Gastrocnemius medialis (tissue), 4 donors: ENCODE measurements at regions not wholly inside any gene's neighbourhood (a gene's known extent, or its start where the extent isn't known, plus 50 kb on each side); places are given as distances from the start of the nearest gene placed in this dataset.

Experiments
- ATAC-seq, 2 donors: fragments of 150-250 bp; one replicate each; pipeline ENCODE4 v1.9.1; 2016
- DNase-seq, 2 donors: peaks; one replicate each; pipeline ENCODE4 v3.0.0-alpha.2; 2019
- H3K27ac ChIP-seq, 4 donors: fragments of 200-600 bp; sonication (generic); 1 replicate in 1 of 4; 2 replicates in 3 of 4; pipeline ENCODE4 v1.5.1; 2016 to 2018; ENCODE audit warnings: mild to moderate bottlenecking in 2 of 4, moderate library complexity in 1 of 4
- H3K27me3 ChIP-seq, 3 donors: fragments of 200-600 bp; sonication (generic) in 2 of 3; 1 replicate in 1 of 3; 2 replicates in 2 of 3; pipeline versions ENCODE4 v1.5.1 to v1.6.0; 2016 to 2019; ENCODE audit warnings: mild to moderate bottlenecking in 1 of 3, moderate library complexity in 1 of 3
- H3K36me3 ChIP-seq, 2 donors: fragments of 200-600 bp; sonication (generic) in 1 of 2; one replicate each; pipeline ENCODE4 v1.5.1; 2017 to 2018
- H3K4me1 ChIP-seq, 2 donors: fragments of 200-600 bp; sonication (generic) in 1 of 2; one replicate each; pipeline ENCODE4 v1.5.1; 2016 to 2017; ENCODE audit warnings: mild to moderate bottlenecking in 2 of 2
- H3K4me3 ChIP-seq, 4 donors: fragments of 200-600 bp; sonication (generic) in 3 of 4; 1 replicate in 1 of 4; 2 replicates in 3 of 4; pipeline ENCODE4 v1.5.1; 2016 to 2019; ENCODE audit warnings: mild to moderate bottlenecking in 2 of 4
- H3K9me3 ChIP-seq, 3 donors: fragments of 200-600 bp; sonication (generic) in 2 of 3; 1 replicate in 1 of 3; 2 replicates in 2 of 3; pipeline ENCODE4 v1.5.1; 2016 to 2019
- POLR2A ChIP-seq, 2 donors: fragments of 450-650 bp; IDR thresholded peaks; one replicate each; pipeline ENCODE4 v1.6.1; 2017; ENCODE audit warnings: antibody characterized with exemption in 2 of 2, mild to moderate bottlenecking in 2 of 2, moderate library complexity in 2 of 2
- in situ Hi-C, 4 donors: fragments of 200-750 bp; cut with MboI; loops; one replicate each; pipeline versions ENCODE4 v1.15.0 to v1.8.0; 2017; ENCODE audit warnings: low sequenced_read_pairs in 4 of 4
- intact Hi-C: fragments of 100-400 bp; cut with DNase I; formaldehyde crosslinking; loops from one replicate; pipeline ENCODE4 v1.15.1; 2023; ENCODE audit warnings: low total_unique reads
- TF ChIP-seq, protein P1 (sequence below), 5 experiments: fragments of 450-650 bp in 3 of 5; fragments of 200-600 bp in 2 of 5; sonication (generic) in 2 of 5; IDR thresholded peaks in 4 of 5; conservative IDR thresholded peaks in 1 of 5; 1 replicate in 4 of 5; 2 replicates in 1 of 5; pipeline ENCODE4 v1.5.1; 2016 to 2019; ENCODE audit warnings: antibody characterized with exemption in 5 of 5, mild to moderate bottlenecking in 3 of 5, moderate library complexity in 3 of 5

GRCh38 chr18:38980420-38980819 lies 1414.8 kb upstream of the CELF4 start:
- no peak for TF ChIP-seq POLR2A (IDR thresholded peaks at IDR 0.05)
- TF ChIP-seq, protein P1, sequence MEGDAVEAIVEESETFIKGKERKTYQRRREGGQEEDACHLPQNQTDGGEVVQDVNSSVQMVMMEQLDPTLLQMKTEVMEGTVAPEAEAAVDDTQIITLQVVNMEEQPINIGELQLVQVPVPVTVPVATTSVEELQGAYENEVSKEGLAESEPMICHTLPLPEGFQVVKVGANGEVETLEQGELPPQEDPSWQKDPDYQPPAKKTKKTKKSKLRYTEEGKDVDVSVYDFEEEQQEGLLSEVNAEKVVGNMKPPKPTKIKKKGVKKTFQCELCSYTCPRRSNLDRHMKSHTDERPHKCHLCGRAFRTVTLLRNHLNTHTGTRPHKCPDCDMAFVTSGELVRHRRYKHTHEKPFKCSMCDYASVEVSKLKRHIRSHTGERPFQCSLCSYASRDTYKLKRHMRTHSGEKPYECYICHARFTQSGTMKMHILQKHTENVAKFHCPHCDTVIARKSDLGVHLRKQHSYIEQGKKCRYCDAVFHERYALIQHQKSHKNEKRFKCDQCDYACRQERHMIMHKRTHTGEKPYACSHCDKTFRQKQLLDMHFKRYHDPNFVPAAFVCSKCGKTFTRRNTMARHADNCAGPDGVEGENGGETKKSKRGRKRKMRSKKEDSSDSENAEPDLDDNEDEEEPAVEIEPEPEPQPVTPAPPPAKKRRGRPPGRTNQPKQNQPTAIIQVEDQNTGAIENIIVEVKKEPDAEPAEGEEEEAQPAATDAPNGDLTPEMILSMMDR (IDR thresholded peaks at IDR 0.05 in 4 of 5, conservative IDR thresholded peaks at IDR 0.05 in 1 of 5) = no peak
- no peak overlapping the region for H3K4me3 ChIP-seq
- in situ Hi-C loops (no loop called here), intact Hi-C loops (no loop called here)
- ATAC-seq (no peak), DNase-seq (no peak)
- H3K9me3 ChIP-seq = no peaks in the 10 kb centered on the region
- H3K4me1 ChIP-seq = no peaks in the 10 kb centered on the region
- no peaks in the 10 kb centered on the region for H3K27me3 ChIP-seq
- H3K36me3 ChIP-seq = no peaks in the 10 kb centered on the region
- H3K27ac ChIP-seq = no peak overlapping the region

DNA sequence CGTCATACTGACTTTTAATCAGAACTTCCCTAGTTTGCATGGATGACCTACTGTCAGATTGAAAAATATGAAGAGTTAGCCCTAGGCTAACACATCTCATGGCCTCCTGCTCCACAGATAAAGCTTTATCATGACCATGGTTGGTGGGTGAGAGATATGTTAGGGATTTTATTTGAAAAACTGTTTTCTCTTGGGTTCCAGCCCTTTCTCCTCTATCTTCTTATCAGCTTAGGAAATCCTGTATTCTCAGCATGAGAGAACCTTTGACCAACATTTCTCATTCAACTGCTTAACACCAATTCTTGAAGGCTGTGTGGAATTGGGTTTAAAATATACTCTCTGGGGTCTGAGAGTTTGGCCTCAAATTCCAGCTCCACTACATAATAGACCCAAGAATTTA lies 1407.0 kb upstream of the CELF4 start:
- Histone ChIP-seq H3K4me3 (no peak overlapping the region), H3K27me3 (no peaks in the 10 kb centered on the region), H3K4me1 (no peaks in the 10 kb centered on the region), H3K36me3 (no peaks in the 10 kb centered on the region), H3K27ac (no peak overlapping the region), H3K9me3 (no peaks in the 10 kb centered on the region)
- in situ Hi-C loops (no loop called here), intact Hi-C loops (no loop called here)
- DNase-seq (no peak), ATAC-seq (no peak)
- TF ChIP-seq, protein P1 (IDR thresholded peaks at IDR 0.05 in 4 of 5, conservative IDR thresholded peaks at IDR 0.05 in 1 of 5) = no peak
- TF ChIP-seq POLR2A (IDR thresholded peaks at IDR 0.05) = no peak

GRCh38 chr18:38971881-38972280 lies 1406.3 kb upstream of the CELF4 start:
- no peak overlapping the region for H3K4me3 ChIP-seq
- H3K27ac ChIP-seq = no peak overlapping the region
- H3K36me3 ChIP-seq = no peaks in the 10 kb centered on the region
- intact Hi-C loops = no loop called here
- in situ Hi-C loops = no loop called here
- no peaks in the 10 kb centered on the region for H3K9me3 ChIP-seq
- H3K4me1 ChIP-seq = no peaks in the 10 kb centered on the region
- H3K27me3 ChIP-seq = no peaks in the 10 kb centered on the region
- ATAC-seq (no peak), DNase-seq (no peak)
- no peak for TF ChIP-seq POLR2A (IDR thresholded peaks at IDR 0.05)
- TF ChIP-seq, protein P1 (IDR thresholded peaks at IDR 0.05 in 4 of 5, conservative IDR thresholded peaks at IDR 0.05 in 1 of 5) = no peak

GRCh38 chr18:38966841-38967240 lies 1401.2 kb upstream of the CELF4 start:
- no peaks in the 10 kb centered on the region for H3K27me3 ChIP-seq
- TF ChIP-seq, protein P1 (IDR thresholded peaks at IDR 0.05 in 4 of 5, conservative IDR thresholded peaks at IDR 0.05 in 1 of 5) = no peak
- no peak for TF ChIP-seq POLR2A (IDR thresholded peaks at IDR 0.05)
- intact Hi-C loops = no loop called here
- H3K36me3 ChIP-seq = no peaks in the 10 kb centered on the region
- ATAC-seq (no peak), DNase-seq (no peak)
- in situ Hi-C loops = no loop called here
- no peak overlapping the region for H3K27ac ChIP-seq
- no peaks in the 10 kb centered on the region for H3K4me1 ChIP-seq
- H3K4me3 ChIP-seq = no peak overlapping the region
- no peaks in the 10 kb centered on the region for H3K9me3 ChIP-seq

DNA sequence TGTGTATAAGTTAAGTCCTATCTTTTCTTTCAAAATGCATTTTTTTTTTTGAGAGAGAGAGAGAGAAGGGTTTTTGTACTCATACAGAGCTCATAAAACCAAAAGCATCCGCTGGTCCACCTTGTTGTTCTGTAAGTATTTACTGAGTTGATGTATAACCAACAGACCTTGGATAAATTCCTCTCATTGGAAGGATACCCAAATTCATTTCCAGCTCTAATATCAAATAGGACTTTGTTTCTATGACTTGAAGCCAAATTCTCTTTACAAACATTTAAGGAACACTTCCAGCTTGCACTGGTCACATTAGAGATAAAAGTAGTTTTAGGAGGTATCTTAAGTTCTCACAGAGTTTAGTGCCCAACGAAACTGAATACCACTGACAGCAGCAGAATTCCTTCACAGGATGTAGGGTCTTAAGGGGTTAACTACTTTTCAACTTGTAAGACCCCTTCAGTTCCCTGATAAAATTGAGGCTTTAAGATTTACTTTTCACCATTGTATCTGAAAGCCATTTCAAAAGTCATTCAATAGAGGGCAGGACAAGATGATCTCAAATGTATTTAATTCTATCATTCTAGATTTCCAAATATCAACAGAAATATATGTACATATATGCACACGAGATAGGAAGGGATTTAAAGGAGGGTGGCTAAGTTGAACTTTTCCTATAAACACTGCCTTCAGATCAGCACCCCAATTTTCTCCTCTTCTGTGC lies 1398.5 kb upstream of the CELF4 start:
- Histone ChIP-seq H3K4me1 (no peaks in the 10 kb centered on the region), H3K9me3 (no peaks in the 10 kb centered on the region), H3K27me3 (no peaks in the 10 kb centered on the region), H3K36me3 (no peaks in the 10 kb centered on the region), H3K4me3 (no peak overlapping the region), H3K27ac (no peak overlapping the region)
- in situ Hi-C loops (no loop called here), intact Hi-C loops (no loop called here)
- TF ChIP-seq POLR2A (IDR thresholded peaks at IDR 0.05) = no peak
- TF ChIP-seq, protein P1 (IDR thresholded peaks at IDR 0.05 in 4 of 5, conservative IDR thresholded peaks at IDR 0.05 in 1 of 5) = no peak
- DNase-seq (no peak), ATAC-seq (no peak)
